ENCODE measurements at regions not wholly inside any gene's neighbourhood (a gene's known extent, or its start where the extent isn't known, plus 50 kb on each side); places are given as distances from the start of the nearest gene placed in this dataset.
"Not testable (repeated sequence)": the region's sequence is repeated elsewhere in the genome, so short reads cannot be mapped to it uniquely, and the experiment has no call there.

DNA sequence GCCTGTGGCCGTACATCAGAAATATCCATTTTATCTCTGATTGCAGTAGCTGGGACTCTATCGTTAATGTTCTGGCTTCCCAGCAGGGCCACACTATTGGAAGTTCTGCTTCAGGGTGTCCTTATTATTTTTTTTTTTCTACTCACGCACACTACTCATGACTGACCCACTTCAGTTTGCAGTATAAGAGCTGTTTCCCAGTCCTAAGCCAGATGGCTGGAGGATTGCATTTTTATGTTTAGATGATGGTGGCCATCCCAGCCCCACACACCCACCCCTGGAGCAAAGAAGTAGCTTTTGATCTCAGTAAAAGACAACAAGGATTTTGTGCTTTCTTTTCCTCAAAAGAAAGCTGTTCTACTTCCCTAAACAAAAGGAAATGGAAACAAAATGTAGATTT lies 557.0 kb upstream of the GALNTL6 start:
- Histone ChIP-seq H3K27ac (no peak overlapping the region), H3K27me3 (no peaks in the 10 kb centered on the region), H3K9me3 (no peaks in the 10 kb centered on the region), H3K36me3 (ENCODE audit: low read depth, missing control alignments) (no peaks in the 10 kb centered on the region), H3K4me1 (no peaks in the 10 kb centered on the region), H3K4me3 (no peak overlapping the region)
- no peak for TF ChIP-seq POLR2A (IDR thresholded peaks at IDR 0.05)
- TF ChIP-seq, protein P1, sequence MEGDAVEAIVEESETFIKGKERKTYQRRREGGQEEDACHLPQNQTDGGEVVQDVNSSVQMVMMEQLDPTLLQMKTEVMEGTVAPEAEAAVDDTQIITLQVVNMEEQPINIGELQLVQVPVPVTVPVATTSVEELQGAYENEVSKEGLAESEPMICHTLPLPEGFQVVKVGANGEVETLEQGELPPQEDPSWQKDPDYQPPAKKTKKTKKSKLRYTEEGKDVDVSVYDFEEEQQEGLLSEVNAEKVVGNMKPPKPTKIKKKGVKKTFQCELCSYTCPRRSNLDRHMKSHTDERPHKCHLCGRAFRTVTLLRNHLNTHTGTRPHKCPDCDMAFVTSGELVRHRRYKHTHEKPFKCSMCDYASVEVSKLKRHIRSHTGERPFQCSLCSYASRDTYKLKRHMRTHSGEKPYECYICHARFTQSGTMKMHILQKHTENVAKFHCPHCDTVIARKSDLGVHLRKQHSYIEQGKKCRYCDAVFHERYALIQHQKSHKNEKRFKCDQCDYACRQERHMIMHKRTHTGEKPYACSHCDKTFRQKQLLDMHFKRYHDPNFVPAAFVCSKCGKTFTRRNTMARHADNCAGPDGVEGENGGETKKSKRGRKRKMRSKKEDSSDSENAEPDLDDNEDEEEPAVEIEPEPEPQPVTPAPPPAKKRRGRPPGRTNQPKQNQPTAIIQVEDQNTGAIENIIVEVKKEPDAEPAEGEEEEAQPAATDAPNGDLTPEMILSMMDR (IDR thresholded peaks at IDR 0.05), result no peak
- DNase-seq, result no peak
- intact Hi-C loops (cut with DNase I; ENCODE audit: low total_unique reads), result no loop called here
- WGBS, 2 donors, result 68 to 69% methylated on average over 3 of the region's 3 CpGs

DNA sequence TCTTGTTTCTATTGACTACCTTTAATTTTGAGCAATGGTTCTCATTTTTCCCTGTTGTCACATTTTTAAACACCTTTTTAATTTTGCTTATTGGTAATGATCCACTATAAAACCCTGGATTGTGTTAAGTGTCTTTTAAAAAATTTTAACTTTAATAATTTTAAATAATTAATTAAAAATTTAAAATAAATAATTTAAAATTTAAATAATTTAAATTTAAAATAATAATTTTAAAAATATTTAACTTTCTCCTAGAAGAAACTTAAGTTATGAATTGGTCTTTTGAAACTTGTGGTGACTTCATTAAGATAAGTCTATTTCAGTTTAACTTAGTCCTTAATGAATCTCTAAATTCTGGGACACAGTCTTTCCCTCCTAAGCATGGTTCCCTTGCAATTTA lies 566.3 kb upstream of the GALNTL6 start:
- H3K4me1 ChIP-seq, result no peaks in the 10 kb centered on the region
- H3K36me3 ChIP-seq (ENCODE audit: low read depth, missing control alignments), result no peaks in the 10 kb centered on the region
- H3K9me3 ChIP-seq, result no peaks in the 10 kb centered on the region
- H3K27ac ChIP-seq, result no peak overlapping the region
- TF ChIP-seq, protein P1 (IDR thresholded peaks at IDR 0.05), result no peak
- TF ChIP-seq POLR2A (IDR thresholded peaks at IDR 0.05), result no peak
- no peaks in the 10 kb centered on the region for H3K27me3 ChIP-seq
- no peak for DNase-seq
- intact Hi-C loops (cut with DNase I; ENCODE audit: low total_unique reads), result no loop called here
- no peak overlapping the region for H3K4me3 ChIP-seq

DNA sequence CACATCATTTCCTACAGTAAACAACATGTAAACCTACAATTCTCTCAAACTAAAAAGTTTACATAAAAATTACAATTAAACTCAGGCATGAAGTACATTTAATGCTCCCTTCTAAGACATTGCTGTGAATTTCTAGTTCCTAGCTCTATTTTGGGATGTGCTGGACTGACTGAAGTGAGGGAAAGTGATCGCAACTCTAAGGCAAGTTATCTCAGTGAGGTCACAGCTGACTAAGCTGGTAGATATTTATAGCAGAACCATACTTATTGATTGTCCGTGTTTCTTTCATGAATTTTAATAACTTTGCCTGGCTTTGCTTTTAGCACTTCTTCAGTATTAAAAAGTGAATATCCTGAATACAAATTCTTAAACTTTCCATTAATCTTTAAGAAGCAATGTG lies 570.4 kb upstream of the GALNTL6 start:
- TF ChIP-seq, protein P1 (IDR thresholded peaks at IDR 0.05), result no peak
- TF ChIP-seq POLR2A (IDR thresholded peaks at IDR 0.05), result no peak
- intact Hi-C loops (cut with DNase I; ENCODE audit: low total_unique reads), result no loop called here
- WGBS, 2 donors, result 53 to 76% methylated on average over 2 of the region's 2 CpGs
- no peak overlapping the region for H3K4me3 ChIP-seq
- no peaks in the 10 kb centered on the region for H3K36me3 ChIP-seq (ENCODE audit: low read depth, missing control alignments)
- no peak for DNase-seq
- no peaks in the 10 kb centered on the region for H3K4me1 ChIP-seq
- H3K27ac ChIP-seq, result no peak overlapping the region
- no peaks in the 10 kb centered on the region for H3K27me3 ChIP-seq
- no peaks in the 10 kb centered on the region for H3K9me3 ChIP-seq

DNA sequence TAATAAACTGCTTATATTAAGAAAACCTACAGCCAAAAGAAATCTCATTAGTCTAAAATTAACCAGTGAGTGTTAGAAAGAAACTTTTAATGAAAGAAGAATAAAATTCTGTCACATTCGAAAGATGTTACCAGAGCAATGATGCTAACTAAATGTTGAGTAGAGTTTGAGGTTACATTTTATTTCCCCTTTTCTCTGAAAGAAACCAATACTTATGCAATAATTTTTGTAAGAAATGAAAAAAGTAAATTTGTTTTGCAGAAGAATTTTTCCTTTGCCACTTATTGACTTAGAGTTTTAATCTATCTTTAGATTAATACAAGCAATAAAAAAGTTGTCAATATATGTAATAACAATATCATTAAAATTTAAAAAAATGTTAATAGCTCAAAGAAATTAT lies 574.0 kb upstream of the GALNTL6 start:
- TF ChIP-seq, protein P1 (IDR thresholded peaks at IDR 0.05), result no peak
- no peak for TF ChIP-seq POLR2A (IDR thresholded peaks at IDR 0.05)
- WGBS, 2 donors, result 80 to 81% methylated on average over 1 of the region's 1 CpG
- Histone ChIP-seq H3K4me3 (no peak overlapping the region), H3K27ac (no peak overlapping the region), H3K27me3 (no peaks in the 10 kb centered on the region), H3K4me1 (no peaks in the 10 kb centered on the region), H3K9me3 (no peaks in the 10 kb centered on the region), H3K36me3 (ENCODE audit: low read depth, missing control alignments) (no peaks in the 10 kb centered on the region)
- no peak for DNase-seq
- intact Hi-C loops (cut with DNase I; ENCODE audit: low total_unique reads), result no loop called here

DNA sequence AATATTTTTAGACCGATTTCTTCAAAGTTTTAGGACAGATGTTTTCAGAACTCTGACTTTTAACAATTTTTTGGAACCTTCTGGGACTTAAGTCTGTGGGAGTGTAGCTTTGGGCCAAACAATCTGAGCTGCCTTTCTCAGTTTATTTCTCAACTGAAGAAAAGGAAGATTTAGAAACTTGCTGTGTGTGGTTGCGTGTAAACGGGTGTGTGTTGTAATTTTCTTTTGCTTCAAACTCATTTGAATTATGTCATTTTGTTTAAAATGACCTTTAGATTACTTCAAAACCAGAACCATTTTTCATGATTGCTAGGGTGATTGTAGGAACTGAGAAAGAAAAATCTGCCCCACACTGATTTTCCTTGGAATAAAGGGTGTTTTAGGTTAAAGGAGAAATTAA lies 577.7 kb upstream of the GALNTL6 start:
- no peak for DNase-seq
- intact Hi-C loops (cut with DNase I; ENCODE audit: low total_unique reads), result no loop called here
- no peak overlapping the region for H3K27ac ChIP-seq
- 71 to 81% methylated on average over 3 of the region's 3 CpGs for WGBS, 2 donors
- no peaks in the 10 kb centered on the region for H3K4me1 ChIP-seq
- H3K9me3 ChIP-seq, result no peaks in the 10 kb centered on the region
- no peak for TF ChIP-seq POLR2A (IDR thresholded peaks at IDR 0.05)
- TF ChIP-seq, protein P1 (IDR thresholded peaks at IDR 0.05), result no peak
- no peaks in the 10 kb centered on the region for H3K27me3 ChIP-seq
- no peaks in the 10 kb centered on the region for H3K36me3 ChIP-seq (ENCODE audit: low read depth, missing control alignments)
- no peak overlapping the region for H3K4me3 ChIP-seq

DNA sequence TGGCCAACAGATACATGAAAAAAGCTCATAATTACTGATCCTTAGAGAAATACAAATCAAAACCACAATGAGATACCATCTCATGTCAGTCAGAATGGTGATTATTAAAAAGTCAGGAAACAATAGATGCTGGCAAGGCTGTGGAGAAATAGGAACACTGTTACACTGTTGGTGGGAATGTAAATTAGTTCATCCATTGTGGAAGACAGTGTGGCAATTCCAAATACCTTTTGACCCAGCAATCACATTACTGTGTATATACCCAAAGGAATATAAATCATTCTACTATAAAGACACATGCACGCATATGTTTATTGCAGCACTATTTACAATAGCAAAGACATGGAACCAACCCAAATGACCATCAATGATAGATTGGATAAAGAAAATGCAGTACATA lies 583.9 kb upstream of the GALNTL6 start:
- H3K9me3 ChIP-seq; DNase-seq; H3K36me3 ChIP-seq (ENCODE audit: low read depth, missing control alignments); H3K4me3 ChIP-seq; H3K27ac ChIP-seq; intact Hi-C loops (cut with DNase I; ENCODE audit: low total_unique reads); H3K4me1 ChIP-seq; H3K27me3 ChIP-seq: not testable (repeated sequence)
- 72 to 84% methylated on average over 1 of the region's 1 CpG for WGBS, 2 donors

All from testis (tissue), 2 donors.